Body of pancreas (tissue), 4 donors: ENCODE measurements at regions not wholly inside any gene's neighbourhood (a gene's known extent, or its start where the extent isn't known, plus 50 kb on each side); places are given as distances from the start of the nearest gene placed in this dataset.

Experiments used
- ATAC-seq: fragments of 150-250 bp; one replicate; pipeline ENCODE4 v1.9.1; 2016
- DNase-seq, 4 donors: peaks; one replicate each; pipeline ENCODE4 v3.0.0-alpha.2; 2019
- H3K27ac ChIP-seq, 4 donors: fragments of 200-600 bp; sonication (generic); 1 replicate in 3 of 4; 2 replicates in 1 of 4; pipeline versions ENCODE4 v1.5.1 to v1.6.1; 2016 to 2019; ENCODE audit warnings: mild to moderate bottlenecking in 1 of 4, mixed read lengths in 1 of 4, moderate library complexity in 1 of 4
- H3K27me3 ChIP-seq, 2 donors: fragments of 200-600 bp; sonication (generic); one replicate each; pipeline ENCODE4 v1.6.0; 2016; ENCODE audit warnings: mild to moderate bottlenecking in 1 of 2
- H3K36me3 ChIP-seq, 2 donors: fragments of 200-600 bp; sonication (generic); replicated peaks in 1 of 2; 2 replicates each; pipeline ENCODE4 v1.5.1; 2016; ENCODE audit warnings: low read depth in 2 of 2; ENCODE audit not compliant: insufficient read depth in 1 of 2
- H3K4me1 ChIP-seq: fragments of 200-600 bp; sonication (generic); one replicate; pipeline ENCODE4 v1.6.0; 2016
- H3K4me3 ChIP-seq, 2 donors: fragments of 200-600 bp; sonication (generic); 1 replicate in 1 of 2; 2 replicates in 1 of 2; pipeline ENCODE4 v1.5.1; 2016 to 2019
- H3K9me3 ChIP-seq, 3 donors: fragments of 200-600 bp; sonication (generic); 1 replicate in 2 of 3; 2 replicates in 1 of 3; pipeline ENCODE4 v1.5.1; 2016
- CTCF ChIP-seq, 7 experiments: fragments of 450-650 bp in 4 of 7; fragments of 200-600 bp in 3 of 7; sonication (generic) in 3 of 7; IDR thresholded peaks; one replicate each; pipeline ENCODE4 v1.5.1; 2016 to 2019; ENCODE audit warnings: antibody characterized with exemption in 7 of 7
- POLR2A ChIP-seq, 3 donors: fragments of 450-650 bp; IDR thresholded peaks; one replicate each; pipeline ENCODE4 v1.6.1; 2016; ENCODE audit warnings: antibody characterized with exemption in 3 of 3, mild to moderate bottlenecking in 2 of 3
- WGBS, 2 donors: methylation state at CpG; one replicate each; pipeline ENCODE4 v1.1.5; 2017; 5-methylcytosine and 5-hydroxymethylcytosine counted together
- intact Hi-C: fragments of 100-400 bp; cut with DNase I; formaldehyde crosslinking; loops from one replicate; pipeline ENCODE4 v1.15.1; 2023

- Histone ChIP-seq H3K27ac (no peak overlapping the region), H3K4me1 (no peaks in the 10 kb centered on the region), H3K36me3 (no peaks in the 10 kb centered on the region), H3K4me3 (no peak overlapping the region), H3K27me3 (no peaks in the 10 kb centered on the region), H3K9me3 (no peaks in the 10 kb centered on the region)
- DNase-seq (no peak), ATAC-seq (no peak)
- intact Hi-C loops, result no loop called here
- WGBS, 2 donors, result 88 to 93% methylated on average over 1 of the region's 1 CpG
- TF ChIP-seq CTCF (IDR thresholded peaks at IDR 0.05), result no peak
- TF ChIP-seq POLR2A (IDR thresholded peaks at IDR 0.05), result no peak
Observed at GRCh38 chr3:117728226-117728625, 1018.6 kb downstream of the TUSC7 start.

- Histone ChIP-seq H3K9me3 (no peaks in the 10 kb centered on the region), H3K4me3 (no peak overlapping the region), H3K4me1 (no peaks in the 10 kb centered on the region), H3K27ac (no peak overlapping the region), H3K36me3 (no peaks in the 10 kb centered on the region), H3K27me3 (no peaks in the 10 kb centered on the region)
- no peak for ATAC-seq
- TF ChIP-seq POLR2A (IDR thresholded peaks at IDR 0.05), result no peak
- no peak for TF ChIP-seq CTCF (IDR thresholded peaks at IDR 0.05)
- intact Hi-C loops, result no loop called here
- WGBS, 2 donors, result 78 to 87% methylated on average over 3 of the region's 3 CpGs
- no peak for DNase-seq
Observed at GRCh38 chr3:117734496-117734895, 1024.9 kb downstream of the TUSC7 start.

DNA sequence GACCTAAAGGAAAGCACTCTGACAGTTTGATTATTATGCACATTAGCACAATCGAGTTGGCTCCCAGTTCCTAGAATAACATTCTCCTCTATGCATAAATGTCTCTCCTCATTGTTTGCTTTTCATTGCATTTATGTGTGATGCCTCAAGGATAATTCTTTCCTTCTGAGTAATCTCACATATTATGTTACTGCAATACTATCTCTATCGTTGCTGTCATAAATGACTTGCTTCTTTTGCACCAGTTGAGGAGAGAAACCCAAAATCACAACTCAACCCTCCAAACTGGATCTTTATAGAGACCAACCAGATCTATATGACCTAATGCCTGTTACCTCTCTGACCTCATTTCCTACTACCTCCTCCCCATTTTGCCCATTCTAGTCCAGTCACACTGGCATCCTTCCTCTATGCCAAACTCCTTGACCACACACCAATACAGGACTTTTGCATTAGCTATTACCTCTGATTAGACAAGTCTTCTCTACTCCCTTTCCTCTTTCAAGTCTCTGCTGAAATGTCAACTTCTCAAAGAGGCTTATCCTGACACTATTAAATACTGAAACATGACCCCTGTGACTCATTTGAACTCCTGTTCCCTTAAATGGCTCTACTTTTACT, 1026.0 kb downstream of the TUSC7 start:
- ATAC-seq, result no peak
- WGBS, 2 donors, result 56 to 69% methylated on average over 2 of the region's 2 CpGs
- H3K27ac ChIP-seq, result no peak overlapping the region
- no peak for DNase-seq
- no peaks in the 10 kb centered on the region for H3K27me3 ChIP-seq
- H3K4me3 ChIP-seq, result no peak overlapping the region
- TF ChIP-seq CTCF (IDR thresholded peaks at IDR 0.05), result no peak
- no peak for TF ChIP-seq POLR2A (IDR thresholded peaks at IDR 0.05)
- H3K4me1 ChIP-seq, result no peaks in the 10 kb centered on the region
- no peaks in the 10 kb centered on the region for H3K36me3 ChIP-seq
- intact Hi-C loops, result no loop called here
- H3K9me3 ChIP-seq, result no peaks in the 10 kb centered on the region

DNA sequence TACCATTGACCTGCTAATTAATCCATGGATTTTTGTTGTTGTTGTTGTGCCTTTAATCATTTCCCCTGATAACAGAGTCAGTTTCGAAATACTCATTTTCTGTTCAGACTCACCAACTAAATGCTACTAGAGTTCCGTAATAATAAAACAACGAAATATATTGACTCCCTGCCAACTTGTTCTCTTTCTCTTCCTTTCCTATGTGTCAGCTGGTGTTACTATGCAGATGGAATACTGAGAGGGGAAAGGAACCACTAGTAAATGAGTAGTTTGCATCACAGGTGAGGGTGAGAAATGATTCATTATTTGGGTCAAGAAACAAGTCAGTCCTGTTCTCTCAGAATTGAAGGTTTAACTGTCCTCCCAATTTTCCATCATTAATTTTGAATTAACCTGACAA, 1027.3 kb downstream of the TUSC7 start:
- 60 to 70% methylated on average over 3 of the region's 3 CpGs for WGBS, 2 donors
- DNase-seq, result no peak
- no peaks in the 10 kb centered on the region for H3K4me1 ChIP-seq
- H3K9me3 ChIP-seq, result no peaks in the 10 kb centered on the region
- H3K27me3 ChIP-seq, result no peaks in the 10 kb centered on the region
- no peak for TF ChIP-seq POLR2A (IDR thresholded peaks at IDR 0.05)
- H3K4me3 ChIP-seq, result no peak overlapping the region
- ATAC-seq, result no peak
- H3K36me3 ChIP-seq, result no peaks in the 10 kb centered on the region
- intact Hi-C loops, result no loop called here
- H3K27ac ChIP-seq, result no peak overlapping the region

GRCh38 chr3:117743993-117744392, 1034.4 kb downstream of the TUSC7 start:
- ATAC-seq, result no peak
- Histone ChIP-seq H3K4me1 (no peaks in the 10 kb centered on the region), H3K36me3 (no peaks in the 10 kb centered on the region), H3K4me3 (no peak overlapping the region), H3K27ac (no peak overlapping the region), H3K9me3 (no peaks in the 10 kb centered on the region), H3K27me3 (no peaks in the 10 kb centered on the region)
- 64 to 76% methylated on average over 1 of the region's 1 CpG for WGBS, 2 donors
- TF ChIP-seq CTCF (IDR thresholded peaks at IDR 0.05) (no peak), POLR2A (IDR thresholded peaks at IDR 0.05) (no peak)
- DNase-seq, result no peak
- intact Hi-C loops, result no loop called here
